PC-9 (cell line): ENCODE measurements at regions not wholly inside any gene's neighbourhood (a gene's known extent, or its start where the extent isn't known, plus 50 kb on each side); places are given as distances from the start of the nearest gene placed in this dataset.

Experiments
- BruUV-seq: library from RNA; stranded (reverse); fragments of 400-500 nt; replicated peaks from 2 replicates; lab custom pipeline; 2021; lab: Mats Ljungman, UMichigan
- CTCF ChIA-PET: fragments of 300-600 bp; sonication (Branson Sonifier 250); formaldehyde crosslinking; loops from one replicate; lab custom pipeline; 2022; ENCODE audit warnings: antibody characterized with exemption; lab: Charles Lee
- POLR2A ChIA-PET: fragments of 300-600 bp; sonication (Branson Sonifier 250); formaldehyde crosslinking; loops from one replicate; lab custom pipeline; 2022; ENCODE audit warnings: antibody characterized with exemption; ENCODE audit not compliant: unreplicated experiment; lab: Charles Lee
- DNase-seq, 2 experiments: peaks; one replicate each; pipeline versions ENCODE4 v3.0.0 to v3.0.0-alpha.2; 2015 to 2022; ENCODE audit warnings: mixed read lengths in 1 of 2
- H2AFZ ChIP-seq: fragments of 200-600 bp; sonication (generic); 2 replicates; pipeline ENCODE4 v1.8.1; 2017; ENCODE audit warnings: antibody characterized with exemption
- H3F3A ChIP-seq: fragments of 200-600 bp; sonication (generic); 2 replicates; pipeline ENCODE4 v1.8.1; 2017; ENCODE audit warnings: antibody characterized with exemption, mild to moderate bottlenecking, low read depth; ENCODE audit not compliant: insufficient read depth
- H3K27ac ChIP-seq: fragments of 200-600 bp; sonication (generic); 2 replicates; pipeline ENCODE4 v1.6.1; 2016; ENCODE audit warnings: mixed run types
- H3K27me3 ChIP-seq: fragments of 200-600 bp; sonication (generic); 2 replicates; pipeline ENCODE4 v1.6.1; 2016; ENCODE audit warnings: low read depth, mixed run types; ENCODE audit not compliant: insufficient read depth
- H3K36me3 ChIP-seq: fragments of 200-600 bp; sonication (generic); 2 replicates; pipeline ENCODE4 v1.6.1; 2016; ENCODE audit warnings: low read depth, mixed run types
- H3K4me1 ChIP-seq: fragments of 200-600 bp; sonication (generic); replicated peaks from 2 replicates; pipeline ENCODE4 v1.6.1; 2016; ENCODE audit warnings: mixed run types; ENCODE audit not compliant: insufficient read depth
- H3K4me2 ChIP-seq: fragments of 200-600 bp; sonication (generic); 2 replicates; pipeline ENCODE4 v1.6.1; 2017; ENCODE audit warnings: mixed run types
- H3K4me3 ChIP-seq: fragments of 200-600 bp; sonication (generic); 2 replicates; pipeline ENCODE4 v1.6.1; 2016; ENCODE audit warnings: mixed run types
- H3K79me2 ChIP-seq: fragments of 200-600 bp; sonication (generic); 2 replicates; pipeline ENCODE4 v1.6.1; 2017; ENCODE audit warnings: low read depth, mixed run types
- H3K9me2 ChIP-seq: fragments of 200-600 bp; sonication (generic); 2 replicates; pipeline ENCODE4 v1.8.1; 2017; ENCODE audit warnings: mild to moderate bottlenecking; ENCODE audit not compliant: insufficient read depth
- H3K9me3 ChIP-seq: fragments of 200-600 bp; sonication (generic); 2 replicates; pipeline ENCODE4 v1.8.1; 2016; ENCODE audit warnings: low read depth; ENCODE audit not compliant: insufficient read depth
- H4K20me1 ChIP-seq: fragments of 200-600 bp; sonication (generic); 2 replicates; pipeline ENCODE4 v1.8.1; 2017; ENCODE audit not compliant: insufficient read depth
- CTCF ChIP-seq: fragments of 200-600 bp; sonication (generic); conservative IDR thresholded peaks from 2 replicates; pipeline ENCODE4 v1.6.1; 2017; ENCODE audit warnings: mixed run types, antibody characterized with exemption, mild to moderate bottlenecking, moderate library complexity
- EZH2 ChIP-seq: fragments of 200-600 bp; sonication (generic); IDR thresholded peaks from 2 replicates; pipeline ENCODE4 v1.8.0; 2017; ENCODE audit warnings: antibody characterized with exemption, low read depth
- intact Hi-C: fragments of 100-400 bp; cut with micrococcal nuclease; formaldehyde crosslinking; loops from one replicate; pipeline ENCODE4 v1.10.0; 2022; ENCODE audit not compliant: unreplicated experiment

- Histone ChIP-seq H3K79me2 (no peaks in the 10 kb centered on the region), H3K4me2 (no peak overlapping the region), H2AFZ (no peak overlapping the region), H4K20me1 (no peaks in the 10 kb centered on the region), H3K4me3 (no peak overlapping the region), H3F3A (peaks cover 15% of the 10 kb centered on the region; the same call in 1 of the 2 replicates), H3K9me2 (no peaks in the 10 kb centered on the region), H3K36me3 (no peaks in the 10 kb centered on the region), H3K4me1 (peaks cover 37% of the 10 kb centered on the region), H3K9me3 (no peaks in the 10 kb centered on the region), H3K27ac (no peak overlapping the region), H3K27me3 (no peaks in the 10 kb centered on the region)
- intact Hi-C loops: loop anchor here (10.0 kb wide), 1 partner anchor 113 kb away; no protein-coding TSS in a partner anchor
- BruUV-seq: no TSS peak
- no peak for DNase-seq
- TF ChIP-seq EZH2 (no peak), CTCF (no peak)
- CTCF ChIA-PET: no interaction called here
- POLR2A ChIA-PET: no interaction called here
Measured at GRCh38 chr2:47652061-47652690, 81.4 kb upstream of the KCNK12 start.

GRCh38 chr2:47651296-47651695 lies 80.5 kb upstream of the KCNK12 start:
- ChIA-PET CTCF (no interaction called here), POLR2A (interaction anchor here (0.5 kb wide), 1 partner anchor 169 kb away, joined by 6 read pairs; no protein-coding TSS in a partner anchor)
- H3K4me3 ChIP-seq: no peak overlapping the region
- H4K20me1 ChIP-seq: no peaks in the 10 kb centered on the region
- H3K9me3 ChIP-seq: no peaks in the 10 kb centered on the region
- H3K4me1 ChIP-seq: peaks cover 28% of the 10 kb centered on the region
- no peaks in the 10 kb centered on the region for H3K9me2 ChIP-seq
- no peak overlapping the region for H2AFZ ChIP-seq
- no peaks in the 10 kb centered on the region for H3K27me3 ChIP-seq
- no peaks in the 10 kb centered on the region for H3K36me3 ChIP-seq
- no peak overlapping the region for H3K27ac ChIP-seq
- no peaks in the 10 kb centered on the region for H3K79me2 ChIP-seq
- BruUV-seq: no TSS peak
- H3K4me2 ChIP-seq: no peak overlapping the region
- intact Hi-C loops: loop anchor here (10.0 kb wide), 1 partner anchor 114 kb away; no protein-coding TSS in a partner anchor
- H3F3A ChIP-seq: peaks cover 15% of the 10 kb centered on the region; the same call in 1 of the 2 replicates
- DNase-seq: no peak
- TF ChIP-seq CTCF: no peak
- no peak for TF ChIP-seq EZH2

GRCh38 chr2:47650001-47650535 lies 79.3 kb upstream of the KCNK12 start:
- no peak overlapping the region for H3K4me2 ChIP-seq
- no peaks in the 10 kb centered on the region for H3K79me2 ChIP-seq
- no peak for TF ChIP-seq EZH2
- no peak for TF ChIP-seq CTCF
- no TSS peak for BruUV-seq
- H3K9me2 ChIP-seq: no peaks in the 10 kb centered on the region
- ChIA-PET POLR2A (no interaction called here), CTCF (no interaction called here)
- H2AFZ ChIP-seq: no peak overlapping the region
- no peak overlapping the region for H3K27ac ChIP-seq
- no peak for DNase-seq
- intact Hi-C loops: loop anchor here (10.0 kb wide), 1 partner anchor 115 kb away; no protein-coding TSS in a partner anchor
- peaks cover 9% of the 10 kb centered on the region; the same call in 1 of the 2 replicates for H3F3A ChIP-seq
- no peaks in the 10 kb centered on the region for H3K27me3 ChIP-seq
- H3K4me3 ChIP-seq: no peak overlapping the region
- no peaks in the 10 kb centered on the region for H3K9me3 ChIP-seq
- no peaks in the 10 kb centered on the region for H4K20me1 ChIP-seq
- H3K4me1 ChIP-seq: peaks cover 16% of the 10 kb centered on the region
- no peaks in the 10 kb centered on the region for H3K36me3 ChIP-seq
